DMS153 treated with DMSO at 0.1 percent for 48 hours (cell line): ENCODE measurements at regions not wholly inside any gene's neighbourhood (a gene's known extent, or its start where the extent isn't known, plus 50 kb on each side); places are given as distances from the start of the nearest gene placed in this dataset.
"Not testable (repeated sequence)": the region's sequence is repeated elsewhere in the genome, so short reads cannot be mapped to it uniquely, and the experiment has no call there.

Source experiments
- DNase-seq: peaks from one replicate; lab custom pipeline; 2025; ENCODE audit not compliant: unreplicated experiment; lab: John Stamatoyannopoulos, UW

- no peak for DNase-seq
Observed at GRCh38 chr1:164366014-164366413, 193.0 kb upstream of the PBX1 start.

GRCh38 chr1:164369698-164370365 lies 189.2 kb upstream of the PBX1 start:
- DNase-seq = no peak

- no peak for DNase-seq
Observed at GRCh38 chr1:164380893-164381292, 178.1 kb upstream of the PBX1 start.

GRCh38 chr1:164382384-164382783 lies 176.6 kb upstream of the PBX1 start:
- no peak for DNase-seq

GRCh38 chr1:164384262-164384661 lies 174.7 kb upstream of the PBX1 start:
- DNase-seq = no peak

GRCh38 chr1:164417016-164417704 lies 141.8 kb upstream of the PBX1 start:
- no peak for DNase-seq

GRCh38 chr1:164423136-164423535 lies 135.8 kb upstream of the PBX1 start:
- DNase-seq = no peak

- DNase-seq = no peak
Observed at GRCh38 chr1:164433141-164433817, 125.7 kb upstream of the PBX1 start.

GRCh38 chr1:164433818-164434170 lies 125.2 kb upstream of the PBX1 start:
- no peak for DNase-seq

- no peak for DNase-seq
Observed at GRCh38 chr1:164440232-164440631, 118.8 kb upstream of the PBX1 start.

GRCh38 chr1:164443166-164443565 lies 115.8 kb upstream of the PBX1 start:
- no peak for DNase-seq

GRCh38 chr1:164443836-164444235 lies 115.1 kb upstream of the PBX1 start:
- no peak for DNase-seq

GRCh38 chr1:164446020-164446419 lies 113.0 kb upstream of the PBX1 start:
- DNase-seq = no peak

- DNase-seq = no peak
Observed at GRCh38 chr1:164452549-164452948, 106.4 kb upstream of the PBX1 start.

- DNase-seq = no peak
Observed at GRCh38 chr1:164456272-164456671, 102.7 kb upstream of the PBX1 start.

GRCh38 chr1:164459176-164459575 lies 99.8 kb upstream of the PBX1 start:
- not testable (repeated sequence) for DNase-seq

GRCh38 chr1:164466001-164466421 lies 93.0 kb upstream of the PBX1 start:
- DNase-seq = no peak

GRCh38 chr1:164466429-164466828 lies 92.6 kb upstream of the PBX1 start:
- DNase-seq = no peak

GRCh38 chr1:164470996-164471395 lies 88.0 kb upstream of the PBX1 start:
- DNase-seq = no peak

- no peak for DNase-seq
Observed at GRCh38 chr1:164472841-164473240, 86.1 kb upstream of the PBX1 start.

- DNase-seq = no peak
Observed at GRCh38 chr1:164473544-164473943, 85.4 kb upstream of the PBX1 start.

- no peak for DNase-seq
Observed at GRCh38 chr1:164475834-164476233, 83.2 kb upstream of the PBX1 start.
